ENCODE measurements at regions not wholly inside any gene's neighbourhood (a gene's known extent, or its start where the extent isn't known, plus 50 kb on each side); places are given as distances from the start of the nearest gene placed in this dataset.

GRCh38 chr10:90363799-90364483 lies 493.9 kb downstream of the HTR7 start:
- TF ChIP-seq CTCF (IDR thresholded peaks at IDR 0.05; ENCODE audit: extremely low read depth, insufficient read depth, missing control alignments), result no peak
- in situ Hi-C loops (cut with MboI; ENCODE audit: low pct_unique_long_range_greater_than_20kb, low sequenced_read_pairs, unreplicated experiment), result no loop called here
- DNase-seq (ENCODE audit: low spot score), result no peak

DNA sequence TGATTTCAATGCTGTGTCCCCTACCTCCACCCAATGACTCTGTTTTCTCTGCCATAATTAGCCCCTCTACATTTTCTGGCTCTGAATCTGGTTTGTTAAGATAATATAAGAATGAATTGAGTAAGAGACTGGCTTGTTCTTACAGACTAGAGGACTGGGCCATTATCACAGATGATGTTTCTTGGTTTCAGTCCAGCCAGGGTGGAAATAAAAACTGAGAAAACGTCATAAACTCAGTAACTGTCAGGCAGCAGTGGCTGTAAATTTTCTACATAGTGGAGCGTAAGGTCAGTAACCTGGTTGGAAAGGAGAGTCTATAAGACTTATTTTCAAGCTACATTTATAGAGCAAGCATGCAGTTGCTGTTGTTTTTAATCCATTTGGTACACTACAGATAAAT lies 485.4 kb downstream of the HTR7 start:
- in situ Hi-C loops (cut with MboI; ENCODE audit: low pct_unique_long_range_greater_than_20kb, low sequenced_read_pairs, unreplicated experiment), result no loop called here
- DNase-seq (ENCODE audit: low spot score), result no peak
- no peak for TF ChIP-seq CTCF (IDR thresholded peaks at IDR 0.05; ENCODE audit: extremely low read depth, insufficient read depth, missing control alignments)

- DNase-seq (ENCODE audit: low spot score), result no peak
- no peak for TF ChIP-seq CTCF (IDR thresholded peaks at IDR 0.05; ENCODE audit: extremely low read depth, insufficient read depth, missing control alignments)
- in situ Hi-C loops (cut with MboI; ENCODE audit: low pct_unique_long_range_greater_than_20kb, low sequenced_read_pairs, unreplicated experiment), result no loop called here
Observed at GRCh38 chr10:90373911-90374310, 483.9 kb downstream of the HTR7 start.

GRCh38 chr10:90378524-90379076 lies 479.2 kb downstream of the HTR7 start:
- no peak for DNase-seq (ENCODE audit: low spot score)
- in situ Hi-C loops (cut with MboI; ENCODE audit: low pct_unique_long_range_greater_than_20kb, low sequenced_read_pairs, unreplicated experiment), result no loop called here
- no peak for TF ChIP-seq CTCF (IDR thresholded peaks at IDR 0.05; ENCODE audit: extremely low read depth, insufficient read depth, missing control alignments)

GRCh38 chr10:90381468-90381867 lies 476.4 kb downstream of the HTR7 start:
- no peak for DNase-seq (ENCODE audit: low spot score)
- in situ Hi-C loops (cut with MboI; ENCODE audit: low pct_unique_long_range_greater_than_20kb, low sequenced_read_pairs, unreplicated experiment), result no loop called here
- no peak for TF ChIP-seq CTCF (IDR thresholded peaks at IDR 0.05; ENCODE audit: extremely low read depth, insufficient read depth, missing control alignments)

DNA sequence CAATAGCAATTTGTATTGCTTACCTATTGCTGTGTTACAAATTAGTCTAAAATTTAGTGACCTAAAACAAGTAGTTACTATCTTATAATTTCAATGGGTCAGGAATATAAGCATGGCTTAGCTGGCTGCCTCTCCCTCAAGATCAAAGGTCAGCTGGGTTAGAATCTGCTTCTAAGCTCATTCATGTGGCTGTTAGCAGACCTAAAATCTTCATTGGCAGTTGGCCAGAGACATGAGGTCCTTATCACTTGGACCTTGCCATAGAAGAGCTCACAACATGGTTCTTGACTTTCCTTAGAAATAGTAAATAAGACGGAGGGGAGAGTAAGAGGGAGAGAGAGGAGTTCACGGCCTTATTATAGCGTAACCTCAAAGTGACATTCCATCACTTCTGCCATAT lies 468.0 kb downstream of the HTR7 start:
- no peak for TF ChIP-seq CTCF (IDR thresholded peaks at IDR 0.05; ENCODE audit: extremely low read depth, insufficient read depth, missing control alignments)
- DNase-seq (ENCODE audit: low spot score), result no peak
- in situ Hi-C loops (cut with MboI; ENCODE audit: low pct_unique_long_range_greater_than_20kb, low sequenced_read_pairs, unreplicated experiment), result no loop called here
